ENCODE measurements at regions not wholly inside any gene's neighbourhood (a gene's known extent, or its start where the extent isn't known, plus 50 kb on each side); places are given as distances from the start of the nearest gene placed in this dataset.

- TF ChIP-seq, protein P1, sequence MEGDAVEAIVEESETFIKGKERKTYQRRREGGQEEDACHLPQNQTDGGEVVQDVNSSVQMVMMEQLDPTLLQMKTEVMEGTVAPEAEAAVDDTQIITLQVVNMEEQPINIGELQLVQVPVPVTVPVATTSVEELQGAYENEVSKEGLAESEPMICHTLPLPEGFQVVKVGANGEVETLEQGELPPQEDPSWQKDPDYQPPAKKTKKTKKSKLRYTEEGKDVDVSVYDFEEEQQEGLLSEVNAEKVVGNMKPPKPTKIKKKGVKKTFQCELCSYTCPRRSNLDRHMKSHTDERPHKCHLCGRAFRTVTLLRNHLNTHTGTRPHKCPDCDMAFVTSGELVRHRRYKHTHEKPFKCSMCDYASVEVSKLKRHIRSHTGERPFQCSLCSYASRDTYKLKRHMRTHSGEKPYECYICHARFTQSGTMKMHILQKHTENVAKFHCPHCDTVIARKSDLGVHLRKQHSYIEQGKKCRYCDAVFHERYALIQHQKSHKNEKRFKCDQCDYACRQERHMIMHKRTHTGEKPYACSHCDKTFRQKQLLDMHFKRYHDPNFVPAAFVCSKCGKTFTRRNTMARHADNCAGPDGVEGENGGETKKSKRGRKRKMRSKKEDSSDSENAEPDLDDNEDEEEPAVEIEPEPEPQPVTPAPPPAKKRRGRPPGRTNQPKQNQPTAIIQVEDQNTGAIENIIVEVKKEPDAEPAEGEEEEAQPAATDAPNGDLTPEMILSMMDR (IDR thresholded peaks at IDR 0.05): no peak
- peak in 1 of 2 donors; percentile 53 for TF ChIP-seq POLR2A (IDR thresholded peaks at IDR 0.05)
Measured at GRCh38 chr2:8119782-8120505, 561.9 kb upstream of the ID2 start.

Data from adrenal gland (tissue), 5 donors.